HEK293 (cell line): ENCODE measurements at regions not wholly inside any gene's neighbourhood (a gene's known extent, or its start where the extent isn't known, plus 50 kb on each side); places are given as distances from the start of the nearest gene placed in this dataset.

Experiments
- CTCF ChIA-PET: fragments of 350-600 bp; formaldehyde crosslinking; extraction: SDS; loops from one replicate; lab custom pipeline; 2021; ENCODE audit warnings: antibody characterized with exemption; lab: Yijun Ruan, JAX
- POLR2A ChIA-PET: fragments of 300-600 bp; formaldehyde crosslinking; extraction: SDS; loops from one replicate; lab custom pipeline; 2020; ENCODE audit warnings: antibody characterized with exemption, inconsistent platforms; lab: Yijun Ruan, JAX
- H3K27ac ChIP-seq: fragments of 200-500 bp; sonication (Bioruptor generic); 2 replicates; pipeline ENCODE4 v1.5.1; 2014; ENCODE audit warnings: low read depth, low read length, control low read depth, inconsistent platforms; ENCODE audit errors: extremely low read depth
- H3K36me3 ChIP-seq, 2 experiments: fragments of 200-500 bp in 1 of 2; sonication (Bioruptor generic) in 1 of 2; 1 replicate in 1 of 2; 2 replicates in 1 of 2; pipeline ENCODE4 v1.5.1; 2014 to 2017; ENCODE audit warnings: inconsistent platforms in 2 of 2, low read length in 2 of 2; ENCODE audit not compliant: control insufficient read depth in 2 of 2, insufficient read depth in 1 of 2
- H3K4me1 ChIP-seq: fragments of 200-500 bp; sonication (Bioruptor generic); 2 replicates; pipeline ENCODE4 v1.5.1; 2014; ENCODE audit warnings: mild to moderate bottlenecking, low read length, inconsistent platforms; ENCODE audit not compliant: control insufficient read depth, insufficient read depth
- H3K4me3 ChIP-seq: 2 replicates; pipeline ENCODE4 v1.5.1; 2011; ENCODE audit warnings: low read depth, mild to moderate bottlenecking, control low read depth, low read length, moderate library complexity
- H3K9me3 ChIP-seq: fragments of 200-500 bp; sonication (Bioruptor generic); 2 replicates; pipeline ENCODE4 v1.5.1; 2014; ENCODE audit warnings: low read depth, low read length, inconsistent platforms; ENCODE audit not compliant: control insufficient read depth, insufficient read depth
- BCL11B ChIP-seq: fragments of 450-650 bp; formaldehyde crosslinking; IDR thresholded peaks from 2 replicates; pipeline ENCODE4 v1.5.1; 2016; ENCODE audit warnings: low read depth, missing biosample characterization, missing genetic modification characterization
- GLI2 ChIP-seq: fragments of 450-650 bp; formaldehyde crosslinking; IDR thresholded peaks from 2 replicates; pipeline ENCODE4; 2017; ENCODE audit warnings: missing biosample characterization, missing genetic modification characterization, low read depth, borderline replicate concordance
- HOXD13 ChIP-seq: sonication (generic); formaldehyde crosslinking; IDR thresholded peaks from 2 replicates; pipeline ENCODE4 v1.8.0; 2022; ENCODE audit warnings: missing genetic modification reagents, borderline replicate concordance
- INSM2 ChIP-seq: fragments of 450-650 bp; formaldehyde crosslinking; IDR thresholded peaks from 2 replicates; pipeline ENCODE4 v1.5.1; 2016; ENCODE audit warnings: missing biosample characterization, missing genetic modification characterization
- KLF16 ChIP-seq: fragments of 450-650 bp; formaldehyde crosslinking; IDR thresholded peaks from 2 replicates; pipeline ENCODE4 v1.5.1; 2017; ENCODE audit warnings: missing biosample characterization, missing genetic modification characterization
- KLF9 ChIP-seq: fragments of 450-650 bp; formaldehyde crosslinking; IDR thresholded peaks from 2 replicates; pipeline ENCODE4 v1.5.1; 2016; ENCODE audit warnings: missing biosample characterization, missing genetic modification characterization, low read depth
- PRDM4 ChIP-seq: fragments of 450-650 bp; formaldehyde crosslinking; IDR thresholded peaks from 2 replicates; pipeline ENCODE4 v1.5.1; 2017; ENCODE audit warnings: missing biosample characterization, missing genetic modification characterization
- SP3 ChIP-seq: fragments of 450-650 bp; formaldehyde crosslinking; IDR thresholded peaks from 2 replicates; pipeline ENCODE4 v1.5.1; 2016; ENCODE audit warnings: missing biosample characterization, missing genetic modification characterization
- ZBTB1 ChIP-seq: fragments of 450-650 bp; formaldehyde crosslinking; IDR thresholded peaks from 2 replicates; pipeline ENCODE4 v1.5.1; 2016; ENCODE audit warnings: missing biosample characterization, missing genetic modification characterization
- ZNF112 ChIP-seq: fragments of 450-650 bp; formaldehyde crosslinking; IDR thresholded peaks from 2 replicates; pipeline ENCODE4 v1.5.0; 2017; ENCODE audit warnings: missing biosample characterization, missing genetic modification characterization
- ZNF121 ChIP-seq: fragments of 450-650 bp; formaldehyde crosslinking; IDR thresholded peaks from 2 replicates; pipeline ENCODE4 v1.5.1; 2016; ENCODE audit warnings: missing biosample characterization, missing genetic modification characterization
- ZNF175 ChIP-seq: fragments of 450-650 bp; formaldehyde crosslinking; IDR thresholded peaks from 2 replicates; pipeline ENCODE4 v1.5.1; 2016; ENCODE audit warnings: missing biosample characterization, missing genetic modification characterization
- ZNF18 ChIP-seq: fragments of 450-650 bp; formaldehyde crosslinking; IDR thresholded peaks from 2 replicates; pipeline ENCODE4 v1.5.1; 2016; ENCODE audit warnings: missing biosample characterization, missing genetic modification characterization
- ZNF19 ChIP-seq: fragments of 450-650 bp; formaldehyde crosslinking; IDR thresholded peaks from 2 replicates; pipeline ENCODE4; 2016; ENCODE audit warnings: missing biosample characterization, missing genetic modification characterization, low read depth
- ZNF239 ChIP-seq: fragments of 450-650 bp; formaldehyde crosslinking; IDR thresholded peaks from 2 replicates; pipeline ENCODE4 v1.5.1; 2016; ENCODE audit warnings: missing biosample characterization, missing genetic modification characterization
- ZNF26 ChIP-seq: fragments of 450-650 bp; formaldehyde crosslinking; IDR thresholded peaks from 2 replicates; pipeline ENCODE4 v1.5.1; 2016; ENCODE audit warnings: missing biosample characterization, missing genetic modification characterization
- ZNF292 ChIP-seq: fragments of 450-650 bp; formaldehyde crosslinking; IDR thresholded peaks from 2 replicates; pipeline ENCODE4 v1.5.1; 2016; ENCODE audit warnings: low read depth, missing biosample characterization, missing genetic modification characterization, borderline replicate concordance
- ZNF302 ChIP-seq: fragments of 450-650 bp; formaldehyde crosslinking; IDR thresholded peaks from 2 replicates; pipeline ENCODE4 v1.5.1; 2016; ENCODE audit warnings: missing biosample characterization, missing genetic modification characterization, low read depth
- ZNF488 ChIP-seq: fragments of 450-650 bp; formaldehyde crosslinking; IDR thresholded peaks from 2 replicates; pipeline ENCODE4 v1.5.1; 2016; ENCODE audit warnings: missing biosample characterization, missing genetic modification characterization
- ZNF555 ChIP-seq: fragments of 450-650 bp; formaldehyde crosslinking; conservative IDR thresholded peaks from 2 replicates; pipeline ENCODE4 v1.5.1; 2017; ENCODE audit warnings: missing biosample characterization, mild to moderate bottlenecking, missing genetic modification characterization, inconsistent platforms
- ZNF560 ChIP-seq: fragments of 450-650 bp; formaldehyde crosslinking; IDR thresholded peaks from 2 replicates; pipeline ENCODE4 v1.5.1; 2017; ENCODE audit warnings: missing biosample characterization, missing genetic modification characterization, borderline replicate concordance
- ZNF660 ChIP-seq: fragments of 450-650 bp; IDR thresholded peaks from 2 replicates; pipeline ENCODE4 v1.5.1; 2018; ENCODE audit warnings: missing biosample characterization, mild to moderate bottlenecking, missing genetic modification characterization
- ZNF677 ChIP-seq: fragments of 450-650 bp; IDR thresholded peaks from 2 replicates; pipeline ENCODE4 v1.5.0; 2018; ENCODE audit warnings: missing biosample characterization, mild to moderate bottlenecking, missing genetic modification characterization, moderate library complexity
- ZNF76 ChIP-seq: fragments of 450-650 bp; formaldehyde crosslinking; IDR thresholded peaks from 2 replicates; pipeline ENCODE4; 2016; ENCODE audit warnings: low read depth, missing biosample characterization, missing genetic modification characterization, borderline replicate concordance
- ZNF830 ChIP-seq: fragments of 450-650 bp; IDR thresholded peaks from 2 replicates; pipeline ENCODE4 v1.5.0; 2018; ENCODE audit warnings: missing biosample characterization, missing genetic modification characterization, low read depth, mild to moderate bottlenecking, moderate library complexity

DNA sequence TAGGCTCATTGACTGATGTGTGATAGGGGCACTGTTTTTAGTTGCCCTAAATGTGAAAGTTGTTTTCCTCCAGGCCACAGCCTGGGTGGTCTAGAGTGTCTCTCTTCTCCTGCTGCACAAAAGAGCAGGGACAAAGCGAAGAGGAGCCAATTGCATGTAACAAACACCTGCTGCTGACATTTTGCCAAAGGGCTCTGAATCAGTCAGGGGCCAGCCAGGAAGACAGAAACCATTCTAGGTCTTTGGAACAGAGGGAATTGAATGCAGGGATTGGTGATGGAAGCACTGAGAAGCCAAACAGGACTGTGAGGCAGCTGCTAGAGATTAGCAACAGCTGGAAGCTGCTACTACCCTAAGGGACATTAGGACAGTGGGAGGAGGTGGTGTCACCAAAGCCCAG, 185.3 kb upstream of the POU3F1 start (continued):
- TF ChIP-seq ZNF175 (tag by site-specific recombination) (no peak), GLI2 (tag by site-specific recombination) (no peak), ZNF239 (no peak)
- TF ChIP-seq, all 188 proteins: peak for 0

- no peaks in the 10 kb centered on the region for H3K36me3 ChIP-seq
- TF ChIP-seq ZNF292 (tag by site-specific recombination) (no peak), ZNF488 (tag by site-specific recombination) (no peak), PRDM4 (tag by site-specific recombination) (no peak), SP3 (tag by site-specific recombination) (no peak), BCL11B (tag by site-specific recombination) (no peak), ZBTB1 (tag by site-specific recombination) (no peak), ZNF18 (tag by site-specific recombination) (no peak), KLF16 (tag by site-specific recombination) (no peak), ZNF26 (tag by site-specific recombination) (no peak), ZNF302 (tag by site-specific recombination) (no peak), INSM2 (no peak), ZNF121 (tag by site-specific recombination) (no peak)
- no peaks in the 10 kb centered on the region for H3K9me3 ChIP-seq
- ChIA-PET POLR2A (no interaction called here), CTCF (no interaction called here)
- H3K4me3 ChIP-seq: no peak overlapping the region
- H3K27ac ChIP-seq: no peak overlapping the region
- no peaks in the 10 kb centered on the region for H3K4me1 ChIP-seq
These were observed 182.1 kb upstream of the POU3F1 start for GRCh38 chr1:38228718-38229117.

DNA sequence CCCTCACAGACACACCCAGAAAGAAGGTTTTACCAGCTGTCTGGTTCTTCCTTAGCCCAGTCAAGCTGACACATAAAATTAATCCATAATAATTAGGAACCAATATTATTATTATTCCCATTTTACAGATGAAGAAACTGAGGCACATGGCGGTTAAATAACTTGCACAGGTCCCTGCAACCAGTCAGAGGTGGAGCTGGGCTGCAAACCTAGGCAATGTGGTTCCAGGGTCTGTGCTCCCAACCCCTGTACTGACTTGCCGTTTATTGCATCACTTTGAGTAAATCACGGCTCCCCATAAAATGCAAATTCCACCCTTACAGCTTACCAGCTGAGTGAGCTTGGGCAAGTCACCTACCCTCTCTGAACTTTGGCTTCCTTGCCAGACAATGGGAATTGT, 179.2 kb upstream of the POU3F1 start:
- Histone ChIP-seq H3K36me3 (no peaks in the 10 kb centered on the region), H3K27ac (no peak overlapping the region)
- TF ChIP-seq ZNF76 (no peak), ZNF677 (tag by site-specific recombination) (no peak), KLF9 (tag by site-specific recombination) (no peak), KLF16 (tag by site-specific recombination) (no peak), ZNF302 (tag by site-specific recombination) (no peak), ZNF830 (no peak), ZNF660 (tag by site-specific recombination) (no peak), ZNF555 (tag by site-specific recombination) (no peak), HOXD13 (CRISPR knock-in tag) (no peak), ZNF19 (tag by site-specific recombination) (no peak), ZNF560 (tag by site-specific recombination) (no peak), ZNF112 (no peak)

More for the DNA sequence above, 179.2 kb upstream of the POU3F1 start:
- H3K4me3 ChIP-seq: no peak overlapping the region
- ChIA-PET POLR2A (no interaction called here), CTCF (no interaction called here)
- H3K4me1 ChIP-seq: no peaks in the 10 kb centered on the region
- no peaks in the 10 kb centered on the region for H3K9me3 ChIP-seq
